GM12864 (cell line): ENCODE measurements at regions not wholly inside any gene's neighbourhood (a gene's known extent, or its start where the extent isn't known, plus 50 kb on each side); places are given as distances from the start of the nearest gene placed in this dataset.
A peak's percentile ranks its signal among the peaks of the same experiment; 100 is the strongest.

ENCODE experiments used
- DNase-seq: peaks from one replicate; pipeline ENCODE4 v3.0.0-alpha.2; 2011; ENCODE audit warnings: low read depth
- H3K4me3 ChIP-seq: 2 replicates; pipeline ENCODE4 v1.5.1; 2011; ENCODE audit warnings: mild to moderate bottlenecking, low read depth, low read length, control low read depth
- TF ChIP-seq, protein P1 (sequence below): IDR thresholded peaks from 2 replicates; pipeline ENCODE4 v1.5.1; 2011; ENCODE audit warnings: low read depth, mild to moderate bottlenecking, moderate library complexity, low read length, control low read depth, inconsistent platforms; ENCODE audit errors: missing control alignments

DNA sequence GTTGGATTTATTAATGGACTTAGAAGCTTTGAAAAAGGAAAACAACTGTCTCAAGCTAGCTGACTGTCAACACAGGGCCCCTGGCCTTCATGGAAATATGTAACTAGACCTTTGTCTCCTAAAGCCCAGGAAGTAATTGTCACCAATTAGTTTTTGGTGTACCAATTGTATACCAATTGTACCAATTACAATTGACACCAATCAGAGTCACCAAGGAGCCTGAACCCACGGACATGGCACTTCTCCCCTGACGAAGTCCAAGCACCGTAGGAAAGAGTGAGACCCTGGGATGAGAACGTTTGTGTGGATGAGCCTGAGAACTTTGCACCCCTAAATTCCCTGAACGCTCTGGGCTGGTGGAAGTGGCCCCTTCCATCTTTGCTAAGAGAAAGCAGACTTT is 129.0 kb downstream of the ENGASE start:
- no peak overlapping the region for H3K4me3 ChIP-seq
- TF ChIP-seq, protein P1, sequence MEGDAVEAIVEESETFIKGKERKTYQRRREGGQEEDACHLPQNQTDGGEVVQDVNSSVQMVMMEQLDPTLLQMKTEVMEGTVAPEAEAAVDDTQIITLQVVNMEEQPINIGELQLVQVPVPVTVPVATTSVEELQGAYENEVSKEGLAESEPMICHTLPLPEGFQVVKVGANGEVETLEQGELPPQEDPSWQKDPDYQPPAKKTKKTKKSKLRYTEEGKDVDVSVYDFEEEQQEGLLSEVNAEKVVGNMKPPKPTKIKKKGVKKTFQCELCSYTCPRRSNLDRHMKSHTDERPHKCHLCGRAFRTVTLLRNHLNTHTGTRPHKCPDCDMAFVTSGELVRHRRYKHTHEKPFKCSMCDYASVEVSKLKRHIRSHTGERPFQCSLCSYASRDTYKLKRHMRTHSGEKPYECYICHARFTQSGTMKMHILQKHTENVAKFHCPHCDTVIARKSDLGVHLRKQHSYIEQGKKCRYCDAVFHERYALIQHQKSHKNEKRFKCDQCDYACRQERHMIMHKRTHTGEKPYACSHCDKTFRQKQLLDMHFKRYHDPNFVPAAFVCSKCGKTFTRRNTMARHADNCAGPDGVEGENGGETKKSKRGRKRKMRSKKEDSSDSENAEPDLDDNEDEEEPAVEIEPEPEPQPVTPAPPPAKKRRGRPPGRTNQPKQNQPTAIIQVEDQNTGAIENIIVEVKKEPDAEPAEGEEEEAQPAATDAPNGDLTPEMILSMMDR: no peak
- DNase-seq: no peak

DNA sequence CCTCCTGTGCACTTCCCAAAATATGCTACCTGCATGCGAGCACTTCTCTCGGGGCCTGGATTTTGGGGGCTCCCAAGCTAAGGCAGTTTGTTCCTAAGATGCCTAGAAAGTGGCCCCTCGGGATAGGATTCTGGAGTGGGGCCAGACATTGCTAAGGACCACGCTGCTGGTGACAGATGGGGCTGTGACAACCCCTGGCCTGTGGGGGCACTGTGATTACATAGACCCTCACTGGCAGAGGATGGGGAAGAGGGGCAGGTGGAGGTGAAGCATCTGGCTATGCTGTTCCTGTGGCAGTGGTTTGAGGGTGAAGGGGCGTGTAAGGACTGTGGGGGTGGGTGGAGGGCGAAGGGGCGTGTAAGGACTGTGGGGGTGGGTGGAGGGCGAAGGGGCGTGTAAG is 128.4 kb downstream of the ENGASE start:
- no peak overlapping the region for H3K4me3 ChIP-seq
- TF ChIP-seq, protein P1: peak; percentile 24
- no peak for DNase-seq

DNA sequence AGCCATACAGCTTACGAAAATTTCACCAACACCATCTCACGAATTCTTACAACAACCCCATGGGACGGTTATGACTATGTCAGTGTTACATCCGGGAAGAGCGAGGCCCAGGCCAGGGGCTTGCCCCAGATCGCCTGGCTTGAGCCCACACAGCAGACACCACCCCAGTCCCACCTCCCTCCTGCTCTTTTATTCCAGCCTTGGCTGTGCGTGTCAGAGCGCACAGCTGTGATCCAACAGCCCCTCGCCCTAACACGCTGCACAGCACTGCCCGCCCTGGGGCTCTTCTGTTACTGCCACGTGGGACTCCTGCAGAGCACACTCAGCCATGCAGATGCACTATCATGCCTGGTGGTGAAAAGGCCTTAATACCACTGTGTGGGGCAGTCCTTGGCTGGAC is 127.9 kb downstream of the ENGASE start:
- DNase-seq: no peak
- TF ChIP-seq, protein P1: no peak

DNA sequence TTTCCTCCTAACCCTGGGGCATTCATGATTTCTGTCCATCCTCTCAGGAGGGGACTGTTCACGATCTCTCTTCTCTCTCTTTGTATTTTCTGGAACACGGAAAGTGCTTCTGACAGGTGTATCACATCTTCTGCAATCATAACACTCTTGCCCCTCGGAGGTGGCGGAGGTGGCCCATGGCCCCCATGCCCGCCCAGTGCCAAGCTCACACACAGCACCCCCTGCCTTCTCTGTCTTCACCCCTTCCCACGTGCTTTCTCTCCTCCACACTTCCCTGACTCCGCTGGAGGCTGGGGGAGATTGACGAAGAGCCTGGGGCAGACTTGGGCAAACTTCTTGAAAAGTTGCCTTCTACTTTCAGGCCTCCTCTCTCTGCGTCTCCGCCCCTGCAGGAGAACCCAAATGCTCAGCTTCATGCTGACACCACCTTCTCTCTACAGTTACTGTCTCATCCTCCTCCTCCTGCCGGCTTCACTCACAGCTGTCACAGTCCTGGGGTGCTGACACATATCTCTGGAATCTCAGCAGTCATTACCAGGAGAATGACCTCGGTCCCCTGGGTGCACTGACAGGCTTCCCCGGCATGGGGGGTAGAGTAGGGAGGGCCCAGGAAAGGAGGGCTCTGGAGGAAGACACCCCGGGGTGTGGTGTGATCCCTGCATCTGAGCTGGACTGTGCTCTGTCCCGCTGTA is 127.1 kb downstream of the ENGASE start:
- TF ChIP-seq, protein P1: no peak
- DNase-seq: no peak
- H3K4me3 ChIP-seq: no peak overlapping the region

More for the DNA sequence above, 127.9 kb downstream of the ENGASE start:
- no peak overlapping the region for H3K4me3 ChIP-seq

DNA sequence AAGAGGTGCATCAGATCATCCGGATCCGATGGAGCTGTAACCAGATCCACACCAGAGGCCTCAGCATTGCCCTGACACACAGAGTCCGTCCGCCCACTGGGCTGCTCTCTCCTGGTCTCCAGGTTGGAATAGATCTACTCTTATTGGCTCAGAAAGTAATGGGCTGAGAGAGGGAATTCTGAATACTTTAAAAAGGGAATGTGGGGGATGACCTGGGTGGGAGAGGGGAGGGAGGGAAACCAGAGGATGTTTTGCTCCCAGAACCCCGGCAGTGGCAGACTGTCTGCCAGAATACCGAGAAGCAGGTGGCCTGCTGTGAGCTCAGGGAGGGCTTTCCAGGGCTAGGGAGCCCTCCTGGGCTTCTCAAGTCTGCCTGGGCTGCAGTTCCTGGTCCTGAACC is 126.5 kb downstream of the ENGASE start:
- no peak overlapping the region for H3K4me3 ChIP-seq
- TF ChIP-seq, protein P1: no peak
- DNase-seq: no peak

DNA sequence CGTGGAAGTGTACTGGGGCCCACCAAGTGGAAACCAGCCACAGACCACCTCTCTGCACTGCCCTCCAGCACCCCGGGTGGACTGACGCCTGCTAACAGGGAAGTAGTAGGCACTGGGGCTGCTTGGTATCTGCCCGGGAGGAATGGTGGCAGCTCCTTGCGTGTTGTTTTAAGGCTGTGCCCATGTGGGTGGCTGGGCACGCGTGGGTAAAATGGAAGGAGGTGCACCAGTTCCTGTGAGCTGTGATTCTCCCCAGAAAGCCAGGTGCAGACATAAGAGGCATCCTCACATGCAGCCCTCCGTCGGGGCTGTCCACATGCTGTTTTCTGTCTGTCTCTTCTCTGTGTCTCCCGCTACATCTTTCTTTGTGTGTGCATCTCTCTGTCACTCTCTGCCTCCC is 122.3 kb downstream of the ENGASE start:
- TF ChIP-seq, protein P1: no peak
- no peak for DNase-seq
- H3K4me3 ChIP-seq: no peak overlapping the region
